H9 (cell line): ENCODE measurements at regions not wholly inside any gene's neighbourhood (a gene's known extent, or its start where the extent isn't known, plus 50 kb on each side); places are given as distances from the start of the nearest gene placed in this dataset.
A peak's percentile ranks its signal among the peaks of the same experiment; 100 is the strongest.

Experiments used
- DNase-seq: peaks from one replicate; pipeline ENCODE4 v3.0.0-alpha.2; 2017
- H2AFZ ChIP-seq: one replicate; pipeline ENCODE4 v1.6.1; 2013; ENCODE audit warnings: mild to moderate bottlenecking, low read length, control low read depth, moderate library complexity
- H2AK5ac ChIP-seq: 2 replicates; pipeline ENCODE4 v1.6.1; 2013; ENCODE audit warnings: low read length, control low read depth, mixed read lengths; ENCODE audit not compliant: insufficient read length
- H2BK120ac ChIP-seq: one replicate; pipeline ENCODE4 v1.6.1; 2013; ENCODE audit warnings: low read depth, mild to moderate bottlenecking, low read length, control low read depth, inconsistent platforms; ENCODE audit not compliant: poor library complexity, severe bottlenecking
- H2BK12ac ChIP-seq: 2 replicates; pipeline ENCODE4 v1.6.1; 2013; ENCODE audit warnings: low read length, control low read depth, mixed read lengths, low read depth; ENCODE audit not compliant: insufficient read length
- H2BK15ac ChIP-seq: 2 replicates; pipeline ENCODE4 v1.6.1; 2013; ENCODE audit warnings: low read depth, low read length, control low read depth
- H2BK20ac ChIP-seq: one replicate; pipeline ENCODE4 v1.6.1; 2013; ENCODE audit warnings: low read depth, mild to moderate bottlenecking, low read length, control low read depth, inconsistent platforms; ENCODE audit not compliant: poor library complexity, severe bottlenecking
- H2BK5ac ChIP-seq: 2 replicates; pipeline ENCODE4 v1.6.1; 2013; ENCODE audit warnings: low read length, control low read depth, mixed read lengths; ENCODE audit not compliant: insufficient read length
- H3K14ac ChIP-seq: 2 replicates; pipeline ENCODE4 v1.6.1; 2013; ENCODE audit warnings: low read length, control low read depth; ENCODE audit not compliant: insufficient read depth
- H3K18ac ChIP-seq: 2 replicates; pipeline ENCODE4 v1.6.1; 2013; ENCODE audit warnings: low read depth, mild to moderate bottlenecking, mixed read lengths, low read length, control low read depth; ENCODE audit not compliant: insufficient read length
- H3K23ac ChIP-seq: 2 replicates; pipeline ENCODE4 v1.6.1; 2013; ENCODE audit warnings: low read length, control low read depth, mixed read lengths, low read depth; ENCODE audit not compliant: insufficient read length
- H3K23me2 ChIP-seq: 2 replicates; pipeline ENCODE4 v1.6.1; 2013; ENCODE audit warnings: low read depth, mild to moderate bottlenecking, mixed read lengths, low read length, control low read depth; ENCODE audit not compliant: insufficient read length, poor library complexity, severe bottlenecking
- H3K27ac ChIP-seq: 2 replicates; pipeline ENCODE4 v1.5.1; 2013; ENCODE audit warnings: low read length, control low read depth, mixed read lengths, low read depth; ENCODE audit not compliant: insufficient read length
- H3K27me3 ChIP-seq: 2 replicates; pipeline ENCODE4 v1.6.1; 2013; ENCODE audit warnings: low read length, control low read depth, inconsistent platforms; ENCODE audit not compliant: insufficient read depth
- H3K4ac ChIP-seq: 2 replicates; pipeline ENCODE4 v1.6.1; 2013; ENCODE audit warnings: low read depth, mild to moderate bottlenecking, control low read depth, inconsistent platforms, low read length, moderate library complexity
- H3K4me1 ChIP-seq: 2 replicates; pipeline ENCODE4 v1.6.1; 2013; ENCODE audit warnings: low read length, control low read depth, inconsistent platforms; ENCODE audit not compliant: insufficient read depth
- H3K4me2 ChIP-seq: 2 replicates; pipeline ENCODE4 v1.6.1; 2013; ENCODE audit warnings: low read length, control low read depth, mixed read lengths; ENCODE audit not compliant: insufficient read length, insufficient read depth
- H3K56ac ChIP-seq: 2 replicates; pipeline ENCODE4 v1.6.1; 2013; ENCODE audit warnings: low read depth, mild to moderate bottlenecking, mixed read lengths, low read length, control low read depth; ENCODE audit not compliant: insufficient read length
- H3K79me1 ChIP-seq: 2 replicates; pipeline ENCODE4 v1.6.1; 2013; ENCODE audit warnings: low read depth, mild to moderate bottlenecking, moderate library complexity, low read length, control low read depth, inconsistent platforms; ENCODE audit not compliant: insufficient read depth, poor library complexity, severe bottlenecking
- H3K79me2 ChIP-seq: 2 replicates; pipeline ENCODE4 v1.6.1; 2013; ENCODE audit warnings: low read length, control low read depth, inconsistent platforms; ENCODE audit not compliant: insufficient read depth
- H3K9ac ChIP-seq: 2 replicates; pipeline ENCODE4 v1.6.1; 2013; ENCODE audit warnings: low read length, control low read depth, mixed read lengths; ENCODE audit not compliant: insufficient read length; ENCODE audit errors: extremely low read depth
- H3K9me3 ChIP-seq: one replicate; pipeline ENCODE4 v1.6.1; 2013; ENCODE audit warnings: low read depth, low read length, inconsistent platforms; ENCODE audit not compliant: control insufficient read depth
- H3T11ph ChIP-seq: one replicate; pipeline ENCODE4 v1.6.1; 2013; ENCODE audit warnings: mild to moderate bottlenecking, low read length, control low read depth, inconsistent platforms
- H4K20me1 ChIP-seq: one replicate; pipeline ENCODE4 v1.6.1; 2013; ENCODE audit not compliant: control insufficient read depth, insufficient read length, insufficient read depth
- H4K5ac ChIP-seq: 2 replicates; pipeline ENCODE4 v1.6.1; 2013; ENCODE audit warnings: low read depth, mild to moderate bottlenecking, mixed read lengths, low read length, control low read depth; ENCODE audit not compliant: insufficient read length
- H4K8ac ChIP-seq: replicated peaks from 2 replicates; pipeline ENCODE4 v1.6.1; 2013; ENCODE audit warnings: low read length, control low read depth, mixed read lengths, low read depth; ENCODE audit not compliant: insufficient read length
- H4K91ac ChIP-seq: 2 replicates; pipeline ENCODE4 v1.6.1; 2013; ENCODE audit warnings: low read depth, mild to moderate bottlenecking, moderate library complexity, mixed read lengths, low read length, control low read depth; ENCODE audit not compliant: insufficient read length
- H3K27ac Mint-ChIP-seq, 3 experiments: 2 replicates in 2 of 3; 3 replicates in 1 of 3; pipeline ENCODE4 v1.8.0; 2020 to 2021; ENCODE audit warnings: mixed read lengths in 3 of 3, mild to moderate bottlenecking in 1 of 3, moderate library complexity in 1 of 3
- H3K27me3 Mint-ChIP-seq: 2 replicates; pipeline ENCODE4 v1.8.0; 2021; ENCODE audit warnings: low read depth, mild to moderate bottlenecking, moderate library complexity, mixed read lengths
- H3K36me3 Mint-ChIP-seq, 3 experiments: 2 replicates in 2 of 3; 3 replicates in 1 of 3; pipeline ENCODE4 v1.8.0; 2020 to 2021; ENCODE audit warnings: low read depth in 3 of 3, mixed read lengths in 3 of 3; ENCODE audit not compliant: insufficient read depth in 1 of 3
- H3K4me1 Mint-ChIP-seq, 2 experiments: 2 replicates each; pipeline ENCODE4 v1.8.0; 2020; ENCODE audit warnings: mixed read lengths in 2 of 2
- H3K4me3 Mint-ChIP-seq, 2 experiments: 2 replicates in 1 of 2; 3 replicates in 1 of 2; pipeline ENCODE4 v1.8.0; 2020 to 2021; ENCODE audit warnings: mild to moderate bottlenecking in 2 of 2, mixed read lengths in 2 of 2, moderate library complexity in 1 of 2
- H3K9me3 Mint-ChIP-seq, 2 experiments: 2 replicates in 1 of 2; 3 replicates in 1 of 2; pipeline ENCODE4 v1.8.0; 2020; ENCODE audit warnings: mild to moderate bottlenecking in 2 of 2, mixed read lengths in 2 of 2, moderate library complexity in 1 of 2
- CTCF ChIP-seq: fragments of 200-600 bp; sonication (generic); conservative IDR thresholded peaks from 3 replicates; pipeline ENCODE4 v1.8.0; 2021; ENCODE audit warnings: antibody characterized with exemption, mild to moderate bottlenecking
- WGBS: extraction: QIAGEN DNeasy Blood & Tissue Kit; methylation state at CpG from one replicate; pipeline ENCODE4 v1.1.7; 2013; ENCODE audit warnings: missing lambda C conversion rate, low lambda C conversion rate, mixed read lengths; ENCODE audit not compliant: insufficient read length; ENCODE audit errors: extremely low coverage; 5-methylcytosine and 5-hydroxymethylcytosine counted together

GRCh38 chr5:138632900-138633489 lies 57.8 kb upstream of the HSPA9 start:
- H2AK5ac ChIP-seq, result no peak overlapping the region
- H4K8ac ChIP-seq, result no peak overlapping the region
- no peak overlapping the region for H3K4ac ChIP-seq
- no peak overlapping the region for H4K5ac ChIP-seq
- H3K56ac ChIP-seq, result no peak overlapping the region
- H3K14ac ChIP-seq, result no peak overlapping the region
- no peak overlapping the region for H3T11ph ChIP-seq
- peaks cover 5 to 13% of the 10 kb centered on the region in 2 experiments for H3K4me1 Mint-ChIP-seq
- H3K9me3 ChIP-seq, result no peaks in the 10 kb centered on the region
- H3K23me2 ChIP-seq, result no peaks in the 10 kb centered on the region
- H4K20me1 ChIP-seq, result no peaks in the 10 kb centered on the region
- no peak overlapping the region for H2BK5ac ChIP-seq
- H3K4me2 ChIP-seq, result no peak overlapping the region
- no peaks in the 10 kb centered on the region for H3K27me3 ChIP-seq
- H3K4me3 Mint-ChIP-seq, result no peak overlapping the region
- H3K79me2 ChIP-seq, result no peaks in the 10 kb centered on the region
- peak; percentile 79 for TF ChIP-seq CTCF
- no peak overlapping the region for H2BK12ac ChIP-seq
- no peak overlapping the region for H2AFZ ChIP-seq
- no peaks in the 10 kb centered on the region; the same call in 1 of the 2 replicates for H3K27me3 Mint-ChIP-seq
- H4K91ac ChIP-seq, result no peak overlapping the region
- H3K27ac Mint-ChIP-seq, result peak overlapping the region in 1 of 3 experiments; percentile 90; a peak in 1 of 7 replicates
- H3K23ac ChIP-seq, result no peak overlapping the region
- no peak overlapping the region for H3K9ac ChIP-seq
- no peak overlapping the region for H3K18ac ChIP-seq
- H2BK15ac ChIP-seq, result no peak overlapping the region
- no peak overlapping the region for H2BK20ac ChIP-seq
- no peaks in the 10 kb centered on the region for H3K9me3 Mint-ChIP-seq
- no peak overlapping the region for H3K27ac ChIP-seq
- DNase-seq, result peak; percentile 94
- no peaks in the 10 kb centered on the region for H3K4me1 ChIP-seq
- no peak overlapping the region for H2BK120ac ChIP-seq
- no CpG with 5 or more reads among the region's 17 CpGs for WGBS
- H3K36me3 Mint-ChIP-seq, result no peaks in the 10 kb centered on the region; a peak in 1 of 7 replicates
- no peaks in the 10 kb centered on the region for H3K79me1 ChIP-seq
